Neural cell (in vitro differentiated cells): ENCODE measurements at regions not wholly inside any gene's neighbourhood (a gene's known extent, or its start where the extent isn't known, plus 50 kb on each side); places are given as distances from the start of the nearest gene placed in this dataset.

ENCODE experiments used
- H2AFZ ChIP-seq: fragments of 200-600, 300-800 bp; sonication (generic), shearing (Covaris generic); 2 replicates; pipeline ENCODE4 v1.6.0; 2014; ENCODE audit warnings: low read depth, mild to moderate bottlenecking, antibody characterized with exemption, low read length, moderate library complexity
- H3F3A ChIP-seq: fragments of 200-600 bp; shearing (Covaris generic); 2 replicates; pipeline ENCODE4 v1.6.1; 2016; ENCODE audit warnings: mild to moderate bottlenecking, moderate library complexity, mixed read lengths, antibody characterized with exemption, low read length; ENCODE audit not compliant: insufficient read depth, poor library complexity, severe bottlenecking
- H3K27ac ChIP-seq: fragments of 200-600, 300-800 bp; sonication (generic), shearing (Covaris generic); 2 replicates; pipeline ENCODE4 v1.5.1; 2014; ENCODE audit warnings: mild to moderate bottlenecking, low read length, moderate library complexity
- H3K27me3 ChIP-seq: fragments of 300-800, 200-600 bp; sonication (generic), shearing (Covaris generic); 2 replicates; pipeline ENCODE4 v1.6.0; 2014; ENCODE audit warnings: mild to moderate bottlenecking, low read depth, low read length, moderate library complexity; ENCODE audit not compliant: insufficient read depth
- H3K36me3 ChIP-seq: fragments of 300-800, 200-600 bp; sonication (generic), shearing (Covaris generic); 2 replicates; pipeline ENCODE4 v1.5.1; 2014; ENCODE audit warnings: mild to moderate bottlenecking, antibody characterized with exemption, low read length, moderate library complexity; ENCODE audit not compliant: insufficient read depth
- H3K4me2 ChIP-seq: fragments of 300-800, 200-600 bp; sonication (generic), shearing (Covaris generic); 2 replicates; pipeline ENCODE4 v1.6.0; 2014; ENCODE audit warnings: mild to moderate bottlenecking, low read length
- H3K4me3 ChIP-seq: fragments of 300-800, 200-600 bp; sonication (generic), shearing (Covaris generic); 2 replicates; pipeline ENCODE4 v1.5.1; 2014; ENCODE audit warnings: mild to moderate bottlenecking, low read length, moderate library complexity
- H3K79me2 ChIP-seq: fragments of 200-600 bp; shearing (Covaris generic); replicated peaks from 2 replicates; pipeline ENCODE4 v1.6.0; 2014; ENCODE audit warnings: mild to moderate bottlenecking, low read length, moderate library complexity; ENCODE audit not compliant: insufficient read depth
- H3K9ac ChIP-seq: fragments of 300-800, 200-600 bp; sonication (generic), shearing (Covaris generic); 2 replicates; pipeline ENCODE4 v1.6.1; 2016; ENCODE audit warnings: mild to moderate bottlenecking, low read length, mixed read lengths
- H3K9me2 ChIP-seq: fragments of 200-600 bp; shearing (Covaris generic); 2 replicates; pipeline ENCODE4 v1.6.1; 2016; ENCODE audit warnings: mild to moderate bottlenecking, low read length, mixed read lengths; ENCODE audit not compliant: insufficient read depth
- H3K9me3 ChIP-seq: fragments of 200-600, 300-800 bp; sonication (generic), shearing (Covaris generic); 2 replicates; pipeline ENCODE4 v1.6.1; 2016; ENCODE audit warnings: mild to moderate bottlenecking, mixed run types, low read length, moderate library complexity, mixed read lengths
- H4K20me1 ChIP-seq: fragments of 200-600 bp; shearing (Covaris generic); 2 replicates; pipeline ENCODE4 v1.6.1; 2016; ENCODE audit warnings: mild to moderate bottlenecking, mixed run types; ENCODE audit not compliant: insufficient read depth
- EP300 ChIP-seq: fragments of 450-650 bp; conservative IDR thresholded peaks from 2 replicates; pipeline ENCODE4 v1.6.1; 2014; ENCODE audit warnings: antibody characterized with exemption, mild to moderate bottlenecking, moderate library complexity; ENCODE audit not compliant: poor library complexity, severe bottlenecking
- EZH2 ChIP-seq: fragments of 200-600, 300-800 bp; shearing (Covaris generic), sonication (generic); IDR thresholded peaks from 2 replicates; pipeline ENCODE4 v1.6.1; 2014; ENCODE audit warnings: antibody characterized with exemption, low read length, borderline replicate concordance, mild to moderate bottlenecking; ENCODE audit not compliant: insufficient read depth, poor library complexity, severe bottlenecking
- MXI1 ChIP-seq: fragments of 450-650 bp; conservative IDR thresholded peaks from 2 replicates; pipeline ENCODE4 v1.6.1; 2014; ENCODE audit warnings: antibody characterized with exemption, mild to moderate bottlenecking; ENCODE audit not compliant: poor library complexity, severe bottlenecking
- POLR2AphosphoS5 ChIP-seq: IDR thresholded peaks from 2 replicates; pipeline ENCODE4 v1.6.1; 2012
- RAD21 ChIP-seq: fragments of 450-650 bp; conservative IDR thresholded peaks from 2 replicates; pipeline ENCODE4 v1.6.1; 2014; ENCODE audit warnings: antibody characterized with exemption, mild to moderate bottlenecking, moderate library complexity
- SMC3 ChIP-seq: fragments of 450-650 bp; conservative IDR thresholded peaks from 2 replicates; pipeline ENCODE4 v1.6.1; 2014; ENCODE audit warnings: antibody characterized with exemption, mild to moderate bottlenecking, moderate library complexity; ENCODE audit not compliant: poor library complexity
- TAF1 ChIP-seq: IDR thresholded peaks from 2 replicates; pipeline ENCODE4 v1.6.1; 2012; ENCODE audit warnings: low read depth
- TF ChIP-seq, protein P1 (sequence below): IDR thresholded peaks from 2 replicates; pipeline ENCODE4 v1.6.1; 2012; ENCODE audit warnings: borderline replicate concordance
- TF ChIP-seq, protein P2 (sequence below): fragments of 450-650 bp; IDR thresholded peaks from 2 replicates; pipeline ENCODE4 v1.5.1; 2014; ENCODE audit warnings: antibody characterized with exemption, mild to moderate bottlenecking, moderate library complexity; ENCODE audit not compliant: poor library complexity, severe bottlenecking

DNA sequence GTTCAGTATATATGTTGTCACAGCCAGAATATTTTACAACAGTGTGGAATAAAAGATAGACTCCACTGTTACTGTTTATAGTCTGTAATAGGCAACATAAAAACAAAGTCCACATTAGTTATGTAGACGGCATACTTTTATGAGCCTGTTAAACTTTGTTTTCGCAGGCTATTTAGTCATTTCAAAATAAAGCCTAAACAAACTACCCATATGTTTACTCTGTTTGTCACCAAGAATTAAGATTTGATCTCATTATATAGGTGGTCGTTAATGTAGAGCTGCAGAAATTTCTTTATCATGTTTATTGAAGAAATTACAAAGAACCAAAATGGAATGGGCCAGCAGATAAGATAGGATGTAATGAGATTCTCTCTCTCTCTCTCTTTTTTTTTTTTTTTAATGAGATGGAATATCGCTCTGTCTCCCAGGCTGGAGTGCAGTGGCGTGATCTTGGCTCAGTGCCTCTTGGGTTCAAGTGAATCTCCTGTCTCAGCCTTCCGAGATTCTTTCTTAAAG, 943.8 kb upstream of the SOX9 start:
- Histone ChIP-seq H3K9me2 (no peaks in the 10 kb centered on the region), H3F3A (no peaks in the 10 kb centered on the region), H3K27ac (no peak overlapping the region), H3K36me3 (no peaks in the 10 kb centered on the region), H3K4me2 (no peak overlapping the region), H3K9me3 (no peaks in the 10 kb centered on the region), H3K4me3 (no peak overlapping the region), H2AFZ (no peak overlapping the region), H3K9ac (no peak overlapping the region), H4K20me1 (no peaks in the 10 kb centered on the region), H3K27me3 (no peaks in the 10 kb centered on the region), H3K79me2 (no peaks in the 10 kb centered on the region)
- no peak for TF ChIP-seq EP300
- no peak for TF ChIP-seq EZH2
- TF ChIP-seq, protein P1, sequence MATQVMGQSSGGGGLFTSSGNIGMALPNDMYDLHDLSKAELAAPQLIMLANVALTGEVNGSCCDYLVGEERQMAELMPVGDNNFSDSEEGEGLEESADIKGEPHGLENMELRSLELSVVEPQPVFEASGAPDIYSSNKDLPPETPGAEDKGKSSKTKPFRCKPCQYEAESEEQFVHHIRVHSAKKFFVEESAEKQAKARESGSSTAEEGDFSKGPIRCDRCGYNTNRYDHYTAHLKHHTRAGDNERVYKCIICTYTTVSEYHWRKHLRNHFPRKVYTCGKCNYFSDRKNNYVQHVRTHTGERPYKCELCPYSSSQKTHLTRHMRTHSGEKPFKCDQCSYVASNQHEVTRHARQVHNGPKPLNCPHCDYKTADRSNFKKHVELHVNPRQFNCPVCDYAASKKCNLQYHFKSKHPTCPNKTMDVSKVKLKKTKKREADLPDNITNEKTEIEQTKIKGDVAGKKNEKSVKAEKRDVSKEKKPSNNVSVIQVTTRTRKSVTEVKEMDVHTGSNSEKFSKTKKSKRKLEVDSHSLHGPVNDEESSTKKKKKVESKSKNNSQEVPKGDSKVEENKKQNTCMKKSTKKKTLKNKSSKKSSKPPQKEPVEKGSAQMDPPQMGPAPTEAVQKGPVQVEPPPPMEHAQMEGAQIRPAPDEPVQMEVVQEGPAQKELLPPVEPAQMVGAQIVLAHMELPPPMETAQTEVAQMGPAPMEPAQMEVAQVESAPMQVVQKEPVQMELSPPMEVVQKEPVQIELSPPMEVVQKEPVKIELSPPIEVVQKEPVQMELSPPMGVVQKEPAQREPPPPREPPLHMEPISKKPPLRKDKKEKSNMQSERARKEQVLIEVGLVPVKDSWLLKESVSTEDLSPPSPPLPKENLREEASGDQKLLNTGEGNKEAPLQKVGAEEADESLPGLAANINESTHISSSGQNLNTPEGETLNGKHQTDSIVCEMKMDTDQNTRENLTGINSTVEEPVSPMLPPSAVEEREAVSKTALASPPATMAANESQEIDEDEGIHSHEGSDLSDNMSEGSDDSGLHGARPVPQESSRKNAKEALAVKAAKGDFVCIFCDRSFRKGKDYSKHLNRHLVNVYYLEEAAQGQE = no peak
- TF ChIP-seq, protein P2, sequence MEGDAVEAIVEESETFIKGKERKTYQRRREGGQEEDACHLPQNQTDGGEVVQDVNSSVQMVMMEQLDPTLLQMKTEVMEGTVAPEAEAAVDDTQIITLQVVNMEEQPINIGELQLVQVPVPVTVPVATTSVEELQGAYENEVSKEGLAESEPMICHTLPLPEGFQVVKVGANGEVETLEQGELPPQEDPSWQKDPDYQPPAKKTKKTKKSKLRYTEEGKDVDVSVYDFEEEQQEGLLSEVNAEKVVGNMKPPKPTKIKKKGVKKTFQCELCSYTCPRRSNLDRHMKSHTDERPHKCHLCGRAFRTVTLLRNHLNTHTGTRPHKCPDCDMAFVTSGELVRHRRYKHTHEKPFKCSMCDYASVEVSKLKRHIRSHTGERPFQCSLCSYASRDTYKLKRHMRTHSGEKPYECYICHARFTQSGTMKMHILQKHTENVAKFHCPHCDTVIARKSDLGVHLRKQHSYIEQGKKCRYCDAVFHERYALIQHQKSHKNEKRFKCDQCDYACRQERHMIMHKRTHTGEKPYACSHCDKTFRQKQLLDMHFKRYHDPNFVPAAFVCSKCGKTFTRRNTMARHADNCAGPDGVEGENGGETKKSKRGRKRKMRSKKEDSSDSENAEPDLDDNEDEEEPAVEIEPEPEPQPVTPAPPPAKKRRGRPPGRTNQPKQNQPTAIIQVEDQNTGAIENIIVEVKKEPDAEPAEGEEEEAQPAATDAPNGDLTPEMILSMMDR = no peak
- no peak for TF ChIP-seq MXI1
- TF ChIP-seq POLR2AphosphoS5 = no peak
- TF ChIP-seq SMC3 = no peak
- no peak for TF ChIP-seq RAD21
- no peak for TF ChIP-seq TAF1

DNA sequence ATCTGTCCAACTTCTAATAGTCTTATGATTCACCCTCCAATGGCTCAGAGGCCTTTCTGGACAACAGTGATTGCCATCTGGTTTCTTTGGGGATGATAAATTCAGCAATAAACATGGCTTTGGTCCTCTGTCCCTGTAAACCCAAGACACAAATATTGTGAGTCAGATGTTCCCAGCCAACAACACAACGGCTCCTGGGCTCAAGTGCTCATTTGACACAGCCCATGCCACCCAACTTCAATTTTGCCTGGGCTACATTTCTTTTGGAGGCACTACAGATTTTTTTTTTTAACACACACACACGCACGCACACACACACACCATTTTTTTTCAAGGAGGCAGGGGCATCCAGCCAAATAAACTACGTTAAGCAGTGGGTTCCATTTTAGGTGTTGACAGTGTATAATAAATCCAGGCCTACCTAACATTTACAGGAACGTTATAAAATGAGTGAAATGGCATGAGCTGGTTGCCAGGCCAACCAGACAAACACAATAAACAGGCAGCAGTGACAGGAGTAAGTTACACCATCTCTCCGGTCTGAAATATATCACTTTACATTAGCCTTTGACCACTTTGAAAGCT, 939.9 kb upstream of the SOX9 start:
- Histone ChIP-seq H3K9me3 (no peaks in the 10 kb centered on the region), H3K9me2 (no peaks in the 10 kb centered on the region), H3F3A (no peaks in the 10 kb centered on the region), H2AFZ (no peak overlapping the region), H3K27me3 (no peaks in the 10 kb centered on the region), H3K4me3 (no peak overlapping the region), H3K27ac (no peak overlapping the region), H3K9ac (no peak overlapping the region), H3K4me2 (no peak overlapping the region), H3K79me2 (no peaks in the 10 kb centered on the region), H3K36me3 (no peaks in the 10 kb centered on the region), H4K20me1 (no peaks in the 10 kb centered on the region)
- TF ChIP-seq RAD21 = no peak
- no peak for TF ChIP-seq TAF1
- no peak for TF ChIP-seq SMC3
- TF ChIP-seq MXI1 = no peak
- no peak for TF ChIP-seq EZH2
- TF ChIP-seq EP300 = peak; percentile 68
- TF ChIP-seq, protein P2 = no peak
- peak; percentile 54 for TF ChIP-seq POLR2AphosphoS5
- TF ChIP-seq, protein P1 = no peak
